ENCODE measurements at regions not wholly inside any gene's neighbourhood (a gene's known extent, or its start where the extent isn't known, plus 50 kb on each side); places are given as distances from the start of the nearest gene placed in this dataset.

DNA sequence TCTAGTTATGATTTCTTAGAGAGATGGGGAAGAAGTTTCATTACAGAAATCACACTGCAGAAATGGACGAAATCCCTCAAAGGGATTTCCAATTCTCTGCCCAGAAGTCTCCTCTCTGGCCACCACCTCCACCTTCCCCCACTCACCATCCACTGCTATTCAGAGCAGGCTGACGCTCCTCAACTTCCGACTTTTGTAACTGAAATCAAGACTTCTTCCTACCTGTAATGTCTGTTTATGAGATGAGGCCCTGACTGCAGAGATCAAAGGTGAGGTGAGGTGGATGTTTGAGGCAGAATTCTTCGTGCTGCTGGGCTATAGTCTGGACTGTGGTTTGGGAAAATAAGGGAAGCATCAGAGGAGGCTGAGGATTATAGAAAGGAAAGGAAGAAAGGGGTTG lies 385.2 kb upstream of the ARID1B start:
- TF ChIP-seq ZNF70 (CRISPR knock-in tag; IDR thresholded peaks at IDR 0.05): no peak
- no peak for TF ChIP-seq TOX (CRISPR knock-in tag; IDR thresholded peaks at IDR 0.05; ENCODE audit: borderline replicate concordance)
- TF ChIP-seq, protein P1, sequence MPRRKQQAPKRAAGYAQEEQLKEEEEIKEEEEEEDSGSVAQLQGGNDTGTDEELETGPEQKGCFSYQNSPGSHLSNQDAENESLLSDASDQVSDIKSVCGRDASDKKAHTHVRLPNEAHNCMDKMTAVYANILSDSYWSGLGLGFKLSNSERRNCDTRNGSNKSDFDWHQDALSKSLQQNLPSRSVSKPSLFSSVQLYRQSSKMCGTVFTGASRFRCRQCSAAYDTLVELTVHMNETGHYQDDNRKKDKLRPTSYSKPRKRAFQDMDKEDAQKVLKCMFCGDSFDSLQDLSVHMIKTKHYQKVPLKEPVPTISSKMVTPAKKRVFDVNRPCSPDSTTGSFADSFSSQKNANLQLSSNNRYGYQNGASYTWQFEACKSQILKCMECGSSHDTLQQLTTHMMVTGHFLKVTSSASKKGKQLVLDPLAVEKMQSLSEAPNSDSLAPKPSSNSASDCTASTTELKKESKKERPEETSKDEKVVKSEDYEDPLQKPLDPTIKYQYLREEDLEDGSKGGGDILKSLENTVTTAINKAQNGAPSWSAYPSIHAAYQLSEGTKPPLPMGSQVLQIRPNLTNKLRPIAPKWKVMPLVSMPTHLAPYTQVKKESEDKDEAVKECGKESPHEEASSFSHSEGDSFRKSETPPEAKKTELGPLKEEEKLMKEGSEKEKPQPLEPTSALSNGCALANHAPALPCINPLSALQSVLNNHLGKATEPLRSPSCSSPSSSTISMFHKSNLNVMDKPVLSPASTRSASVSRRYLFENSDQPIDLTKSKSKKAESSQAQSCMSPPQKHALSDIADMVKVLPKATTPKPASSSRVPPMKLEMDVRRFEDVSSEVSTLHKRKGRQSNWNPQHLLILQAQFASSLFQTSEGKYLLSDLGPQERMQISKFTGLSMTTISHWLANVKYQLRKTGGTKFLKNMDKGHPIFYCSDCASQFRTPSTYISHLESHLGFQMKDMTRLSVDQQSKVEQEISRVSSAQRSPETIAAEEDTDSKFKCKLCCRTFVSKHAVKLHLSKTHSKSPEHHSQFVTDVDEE (CRISPR knock-in tag; IDR thresholded peaks at IDR 0.05): no peak
- TF ChIP-seq CSRNP3 (CRISPR knock-in tag; IDR thresholded peaks at IDR 0.05): no peak
